ENCODE measurements at regions not wholly inside any gene's neighbourhood (a gene's known extent, or its start where the extent isn't known, plus 50 kb on each side); places are given as distances from the start of the nearest gene placed in this dataset.

DNA sequence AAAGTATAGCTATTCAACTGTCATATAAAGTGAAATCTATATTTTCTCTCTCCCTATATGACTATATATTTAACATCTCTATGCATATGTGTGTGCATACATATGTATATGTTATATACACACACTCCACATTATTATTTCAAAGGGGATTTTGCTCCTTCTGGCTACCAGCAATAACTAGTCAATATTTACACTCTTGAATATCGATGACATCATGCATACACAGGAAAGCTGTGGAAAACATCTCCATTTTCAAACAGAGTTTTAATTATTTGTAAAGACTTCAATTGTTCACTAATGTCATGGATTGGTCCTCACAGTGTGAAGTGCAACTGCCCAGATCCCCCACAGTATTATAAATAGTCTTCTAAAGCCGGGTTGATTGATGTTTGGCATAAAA lies 195.9 kb upstream of the TCF4 start:
- no peaks in the 10 kb centered on the region for H3K9me1 ChIP-seq (ENCODE audit: control insufficient read depth, insufficient read depth, low read length)
- no peak for FAIRE-seq
- in situ Hi-C loops (cut with MboI) (loop anchor here (25.0 kb wide), 1 partner anchor 547 kb away; no protein-coding TSS in a partner anchor), intact Hi-C loops (cut with micrococcal nuclease) (loop anchor here (5.0 to 10.0 kb wide), 2 partner anchors 442 to 791 kb away; no protein-coding TSS in a partner anchor)
- DNase-seq (ENCODE audit: extremely low read depth in 1 of 4, low spot score in 3 of 4), result no peak
- no peaks in the 10 kb centered on the region for H4K20me1 ChIP-seq (replicated peaks; ENCODE audit: control insufficient read depth, insufficient read depth, low read length)
- no peak overlapping the region for H3K27ac ChIP-seq (ENCODE audit: extremely low read depth, low read depth, low read length)
- no peak overlapping the region for H2AFZ ChIP-seq (ENCODE audit: low read depth, low read length)
- 13% methylated on average over 2 of the region's 2 CpGs for WGBS (ENCODE audit: insufficient coverage, low coverage, missing lambda C conversion rate)
- H3K4me1 ChIP-seq (replicated peaks in 1 of 2; ENCODE audit: control insufficient read depth in 2 of 2, insufficient read depth in 2 of 2, low read length in 2 of 2), result peaks cover 6 to 10% of the 10 kb centered on the region in 2 experiments; a peak in 4 of 5 replicates
- no peak overlapping the region for H3K4me2 ChIP-seq (ENCODE audit: insufficient read depth, low read length)
- TF ChIP-seq, protein P1, sequence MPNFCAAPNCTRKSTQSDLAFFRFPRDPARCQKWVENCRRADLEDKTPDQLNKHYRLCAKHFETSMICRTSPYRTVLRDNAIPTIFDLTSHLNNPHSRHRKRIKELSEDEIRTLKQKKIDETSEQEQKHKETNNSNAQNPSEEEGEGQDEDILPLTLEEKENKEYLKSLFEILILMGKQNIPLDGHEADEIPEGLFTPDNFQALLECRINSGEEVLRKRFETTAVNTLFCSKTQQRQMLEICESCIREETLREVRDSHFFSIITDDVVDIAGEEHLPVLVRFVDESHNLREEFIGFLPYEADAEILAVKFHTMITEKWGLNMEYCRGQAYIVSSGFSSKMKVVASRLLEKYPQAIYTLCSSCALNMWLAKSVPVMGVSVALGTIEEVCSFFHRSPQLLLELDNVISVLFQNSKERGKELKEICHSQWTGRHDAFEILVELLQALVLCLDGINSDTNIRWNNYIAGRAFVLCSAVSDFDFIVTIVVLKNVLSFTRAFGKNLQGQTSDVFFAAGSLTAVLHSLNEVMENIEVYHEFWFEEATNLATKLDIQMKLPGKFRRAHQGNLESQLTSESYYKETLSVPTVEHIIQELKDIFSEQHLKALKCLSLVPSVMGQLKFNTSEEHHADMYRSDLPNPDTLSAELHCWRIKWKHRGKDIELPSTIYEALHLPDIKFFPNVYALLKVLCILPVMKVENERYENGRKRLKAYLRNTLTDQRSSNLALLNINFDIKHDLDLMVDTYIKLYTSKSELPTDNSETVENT (CRISPR knock-in tag; IDR thresholded peaks at IDR 0.05), result no peak
- TF ChIP-seq, protein P2, sequence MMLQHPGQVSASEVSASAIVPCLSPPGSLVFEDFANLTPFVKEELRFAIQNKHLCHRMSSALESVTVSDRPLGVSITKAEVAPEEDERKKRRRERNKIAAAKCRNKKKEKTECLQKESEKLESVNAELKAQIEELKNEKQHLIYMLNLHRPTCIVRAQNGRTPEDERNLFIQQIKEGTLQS (IDR thresholded peaks at IDR 0.05), result peak; percentile 29; the same call in 1 of the 2 replicates
- TF ChIP-seq, protein P2 (CRISPR knock-in tag; conservative IDR thresholded peaks at IDR 0.05), result no peak
- H3K27me3 ChIP-seq (ENCODE audit: control insufficient read depth in 2 of 2, insufficient read depth in 2 of 2, low read length in 2 of 2), result no peaks in the 10 kb centered on the region
- no peak overlapping the region for H3K9ac ChIP-seq (ENCODE audit: insufficient read depth in 1 of 2, low read depth in 2 of 2, low read length in 2 of 2)
- no peaks in the 10 kb centered on the region for H3K36me3 ChIP-seq (ENCODE audit: control insufficient read depth, insufficient read depth, low read length)
- ChIA-PET POLR2A (no interaction called here), CTCF (ENCODE audit: low intra/inter-chr PET ratio) (interaction anchor here (1.5 kb wide), 1 partner anchor 368 kb away, joined by 8 read pairs; no protein-coding TSS in a partner anchor)
- no peak for ATAC-seq
- BruUV-seq (replicated peaks), result no TSS peak
- H3K9me3 ChIP-seq (replicated peaks; ENCODE audit: control insufficient read depth, insufficient read depth, low read depth, low read length), result no peaks in the 10 kb centered on the region; the same call in 1 of the 2 replicates
- H3K4me3 ChIP-seq, result no peak overlapping the region
- H3K79me2 ChIP-seq (ENCODE audit: control insufficient read depth, insufficient read depth, low read length), result no peaks in the 10 kb centered on the region
